OCI-LY1 (cell line): ENCODE measurements at regions not wholly inside any gene's neighbourhood (a gene's known extent, or its start where the extent isn't known, plus 50 kb on each side); places are given as distances from the start of the nearest gene placed in this dataset.

Experiments used
- H2AFZ ChIP-seq: fragments of 200-600 bp; sonication (generic), shearing (Covaris generic); 2 replicates; pipeline ENCODE4 v1.6.0; 2014; ENCODE audit warnings: antibody characterized with exemption, mild to moderate bottlenecking, low read length
- H3F3A ChIP-seq: fragments of 200-600 bp; sonication (generic), shearing (Covaris generic); 2 replicates; pipeline ENCODE4 v1.6.0; 2014; ENCODE audit warnings: mild to moderate bottlenecking, antibody characterized with exemption, low read length, moderate library complexity; ENCODE audit not compliant: insufficient read depth
- H3K27ac ChIP-seq: fragments of 200-600 bp; sonication (generic); 2 replicates; pipeline ENCODE4 v1.5.1; 2014; ENCODE audit warnings: low read length, mixed run types, mild to moderate bottlenecking, low read depth; ENCODE audit not compliant: poor library complexity, severe bottlenecking
- H3K27me3 ChIP-seq: fragments of 200-600 bp; sonication (generic); 2 replicates; pipeline ENCODE4 v1.6.0; 2014; ENCODE audit warnings: antibody characterized with exemption, mild to moderate bottlenecking, low read length, moderate library complexity; ENCODE audit not compliant: insufficient read depth
- H3K36me3 ChIP-seq: fragments of 200-600 bp; sonication (generic); 2 replicates; pipeline ENCODE4 v1.6.1; 2014; ENCODE audit warnings: mild to moderate bottlenecking, antibody characterized with exemption, low read length, moderate library complexity, mixed read lengths; ENCODE audit not compliant: insufficient read depth
- H3K4me1 ChIP-seq: fragments of 200-600 bp; sonication (generic); 2 replicates; pipeline ENCODE4 v1.5.1; 2014; ENCODE audit warnings: mild to moderate bottlenecking, low read length, moderate library complexity; ENCODE audit not compliant: insufficient read depth, severe bottlenecking
- H3K4me2 ChIP-seq: fragments of 200-600 bp; sonication (generic), shearing (Covaris generic); 2 replicates; pipeline ENCODE4 v1.6.1; 2014; ENCODE audit warnings: low read length
- H3K4me3 ChIP-seq: fragments of 200-600 bp; sonication (generic); 2 replicates; pipeline ENCODE4 v1.5.1; 2014; ENCODE audit warnings: low read length, low read depth, mild to moderate bottlenecking, mixed read lengths; ENCODE audit not compliant: poor library complexity, severe bottlenecking
- H3K79me2 ChIP-seq: fragments of 200-600 bp; shearing (Covaris generic); 2 replicates; pipeline ENCODE4 v1.6.1; 2016; ENCODE audit warnings: mixed run types, low read length, mixed read lengths; ENCODE audit not compliant: insufficient read depth
- H3K9ac ChIP-seq: fragments of 200-600 bp; sonication (generic), shearing (Covaris generic); 2 replicates; pipeline ENCODE4 v1.6.1; 2014; ENCODE audit warnings: mild to moderate bottlenecking, low read length, mixed read lengths
- H3K9me2 ChIP-seq: fragments of 200-600 bp; sonication (generic), shearing (Covaris generic); 2 replicates; pipeline ENCODE4 v1.6.1; 2014; ENCODE audit warnings: low read depth, mild to moderate bottlenecking, low read length, mixed read lengths
- H3K9me3 ChIP-seq: fragments of 200-600 bp; shearing (Covaris generic); 2 replicates; pipeline ENCODE4 v1.6.1; 2014; ENCODE audit warnings: low read length, mixed read lengths
- H4K20me1 ChIP-seq: fragments of 200-600 bp; sonication (generic), shearing (Covaris generic); 2 replicates; pipeline ENCODE4 v1.6.0; 2016; ENCODE audit warnings: mild to moderate bottlenecking, low read length; ENCODE audit not compliant: insufficient read depth
- EZH2 ChIP-seq: fragments of 200-600 bp; sonication (generic), shearing (Covaris generic); IDR thresholded peaks from 2 replicates; pipeline ENCODE4 v1.8.0; 2017; ENCODE audit warnings: borderline replicate concordance, mixed run types, mild to moderate bottlenecking, antibody characterized with exemption, low read length, moderate library complexity, mixed read lengths
- TF ChIP-seq, protein P1 (sequence below): fragments of 200-600 bp; sonication (generic), shearing (Covaris generic); IDR thresholded peaks from 2 replicates; pipeline ENCODE4 v1.5.1; 2017; ENCODE audit warnings: mild to moderate bottlenecking, antibody characterized with exemption, low read length, moderate library complexity, mixed read lengths

DNA sequence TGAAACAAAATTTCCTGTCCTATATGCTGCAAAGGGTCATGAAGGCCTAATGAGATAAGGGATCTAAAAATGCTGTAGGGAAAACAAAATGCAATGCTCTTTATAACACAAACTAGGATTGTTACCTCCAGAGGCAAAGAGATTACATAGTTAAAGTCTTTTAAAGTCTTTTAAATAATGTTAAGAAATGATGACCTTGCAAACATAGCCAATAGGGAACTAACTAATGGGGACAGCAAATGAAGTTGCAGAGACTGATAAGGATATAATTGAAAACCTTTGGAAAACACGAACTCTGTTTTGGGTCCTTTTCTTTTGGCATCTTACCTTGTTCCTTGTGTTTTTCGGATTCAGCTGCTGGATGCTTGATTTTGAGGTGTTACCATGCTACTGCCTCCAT lies 485.9 kb downstream of the KCNA4 start:
- TF ChIP-seq, protein P1, sequence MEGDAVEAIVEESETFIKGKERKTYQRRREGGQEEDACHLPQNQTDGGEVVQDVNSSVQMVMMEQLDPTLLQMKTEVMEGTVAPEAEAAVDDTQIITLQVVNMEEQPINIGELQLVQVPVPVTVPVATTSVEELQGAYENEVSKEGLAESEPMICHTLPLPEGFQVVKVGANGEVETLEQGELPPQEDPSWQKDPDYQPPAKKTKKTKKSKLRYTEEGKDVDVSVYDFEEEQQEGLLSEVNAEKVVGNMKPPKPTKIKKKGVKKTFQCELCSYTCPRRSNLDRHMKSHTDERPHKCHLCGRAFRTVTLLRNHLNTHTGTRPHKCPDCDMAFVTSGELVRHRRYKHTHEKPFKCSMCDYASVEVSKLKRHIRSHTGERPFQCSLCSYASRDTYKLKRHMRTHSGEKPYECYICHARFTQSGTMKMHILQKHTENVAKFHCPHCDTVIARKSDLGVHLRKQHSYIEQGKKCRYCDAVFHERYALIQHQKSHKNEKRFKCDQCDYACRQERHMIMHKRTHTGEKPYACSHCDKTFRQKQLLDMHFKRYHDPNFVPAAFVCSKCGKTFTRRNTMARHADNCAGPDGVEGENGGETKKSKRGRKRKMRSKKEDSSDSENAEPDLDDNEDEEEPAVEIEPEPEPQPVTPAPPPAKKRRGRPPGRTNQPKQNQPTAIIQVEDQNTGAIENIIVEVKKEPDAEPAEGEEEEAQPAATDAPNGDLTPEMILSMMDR = no peak
- no peak for TF ChIP-seq EZH2
- H3K27ac ChIP-seq = no peak overlapping the region

DNA sequence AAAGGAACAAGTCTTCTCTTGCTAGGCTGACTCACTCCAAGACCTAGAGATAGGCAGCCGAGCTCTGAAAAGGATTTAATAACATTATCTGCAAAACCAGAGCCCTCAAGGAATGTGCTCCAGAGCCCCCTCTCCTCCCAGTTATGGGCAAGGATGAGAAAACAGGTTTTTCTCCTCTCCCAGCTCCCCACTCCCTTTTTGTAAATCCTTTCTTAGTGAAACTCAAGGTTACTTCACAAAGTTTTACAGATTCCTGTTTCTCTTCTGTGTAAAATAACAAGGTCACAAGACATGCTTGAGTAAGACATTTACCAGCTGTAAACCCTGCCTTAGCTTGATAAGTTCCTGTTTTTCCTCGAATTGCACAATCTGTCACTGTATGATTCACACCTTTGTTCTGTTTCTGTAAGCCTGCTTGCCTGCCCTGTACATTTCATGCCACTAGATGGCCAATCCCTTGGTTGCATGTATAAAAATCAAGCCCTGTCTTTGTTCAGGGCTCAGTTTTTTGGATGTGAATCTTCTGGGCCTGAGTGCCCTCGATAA lies 489.4 kb downstream of the KCNA4 start:
- H3K27ac ChIP-seq = no peak overlapping the region
- H3K9me2 ChIP-seq = no peaks in the 10 kb centered on the region
- H3K4me1 ChIP-seq = peaks cover 4% of the 10 kb centered on the region
- H3K4me3 ChIP-seq = no peak overlapping the region
- no peaks in the 10 kb centered on the region for H3K9me3 ChIP-seq
- H3K36me3 ChIP-seq = no peaks in the 10 kb centered on the region
- no peaks in the 10 kb centered on the region for H4K20me1 ChIP-seq
- no peaks in the 10 kb centered on the region for H3F3A ChIP-seq
- H3K4me2 ChIP-seq = no peak overlapping the region
- TF ChIP-seq, protein P1 = peak; percentile 47
- no peak for TF ChIP-seq EZH2
- H3K79me2 ChIP-seq = no peaks in the 10 kb centered on the region
- no peaks in the 10 kb centered on the region for H3K27me3 ChIP-seq
- no peak overlapping the region for H3K9ac ChIP-seq
- no peak overlapping the region for H2AFZ ChIP-seq

More for the DNA sequence above, 485.9 kb downstream of the KCNA4 start:
- Histone ChIP-seq H3K9ac (no peak overlapping the region), H3K79me2 (no peaks in the 10 kb centered on the region), H3K4me2 (no peak overlapping the region), H3K9me2 (no peaks in the 10 kb centered on the region), H2AFZ (no peak overlapping the region), H3K4me3 (no peak overlapping the region), H3K36me3 (no peaks in the 10 kb centered on the region), H3K9me3 (no peaks in the 10 kb centered on the region), H3K4me1 (peaks cover 4% of the 10 kb centered on the region), H3K27me3 (no peaks in the 10 kb centered on the region), H4K20me1 (no peaks in the 10 kb centered on the region), H3F3A (no peaks in the 10 kb centered on the region)

DNA sequence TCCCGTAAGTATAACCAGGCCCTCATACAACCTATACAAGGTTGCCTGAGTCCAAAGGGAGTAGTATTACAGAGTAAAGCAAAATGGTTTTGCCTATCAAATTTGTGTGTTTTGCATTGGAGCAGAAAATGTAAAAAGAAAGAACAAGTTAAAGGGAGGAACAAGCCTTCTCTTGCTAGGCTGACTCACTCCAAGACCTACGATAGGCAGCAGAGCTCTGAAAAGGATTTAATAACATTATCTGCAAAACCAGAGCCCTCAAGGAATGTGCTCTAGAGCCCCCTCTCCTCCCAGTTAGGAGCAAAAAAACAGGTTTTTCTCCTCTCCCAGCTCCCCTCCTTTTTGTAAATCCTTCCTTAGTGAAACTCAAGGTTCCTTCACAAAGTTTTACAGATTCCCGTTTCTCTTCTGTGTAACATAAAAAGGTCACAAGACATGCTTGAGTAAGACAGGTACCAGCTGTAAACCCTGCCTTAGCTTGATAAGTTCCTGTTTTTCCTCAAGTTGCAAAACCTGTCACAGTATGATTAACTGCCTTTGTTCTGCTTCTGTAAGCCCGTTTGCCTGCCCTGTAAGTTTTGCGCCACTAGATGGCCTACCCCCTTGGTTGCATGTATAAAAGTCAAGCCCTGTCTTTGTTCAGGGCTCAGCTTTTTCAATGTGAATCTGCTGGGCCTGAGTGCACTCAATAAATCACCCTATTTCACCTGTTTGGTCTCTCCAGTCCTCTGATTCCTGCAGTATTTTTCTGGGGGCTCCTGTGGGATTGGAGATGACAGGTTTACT lies 498.2 kb downstream of the KCNA4 start:
- Histone ChIP-seq H4K20me1 (no peaks in the 10 kb centered on the region), H3K9me3 (0 out of 2 replicates have a peak, but pooled peaks cover 2% of the 10 kb centered on the region), H3K4me3 (no peak overlapping the region), H3F3A (no peaks in the 10 kb centered on the region), H2AFZ (no peak overlapping the region), H3K79me2 (no peaks in the 10 kb centered on the region), H3K27me3 (no peaks in the 10 kb centered on the region), H3K4me1 (peaks cover 3% of the 10 kb centered on the region), H3K9me2 (no peaks in the 10 kb centered on the region), H3K9ac (no peak overlapping the region), H3K4me2 (no peak overlapping the region), H3K27ac (no peak overlapping the region), H3K36me3 (no peaks in the 10 kb centered on the region)
- no peak for TF ChIP-seq EZH2
- TF ChIP-seq, protein P1 = peak; percentile 40
